ENCODE measurements at regions not wholly inside any gene's neighbourhood (a gene's known extent, or its start where the extent isn't known, plus 50 kb on each side); places are given as distances from the start of the nearest gene placed in this dataset.

- TF ChIP-seq POLR2AphosphoS5 (IDR thresholded peaks at IDR 0.05; ENCODE audit: low read depth) = no peak
- no peak for TF ChIP-seq EZH2phosphoT487 (IDR thresholded peaks at IDR 0.05; ENCODE audit: unreplicated experiment)
- TF ChIP-seq NANOG (IDR thresholded peaks at IDR 0.05; ENCODE audit: borderline replicate concordance) = no peak
- no peak for TF ChIP-seq REST (IDR thresholded peaks at IDR 0.05; ENCODE audit: unreplicated experiment)
- TF ChIP-seq CTCF (conservative IDR thresholded peaks at IDR 0.05; ENCODE audit: low read depth in 2 of 2) = no peak
- TF ChIP-seq EZH2 (IDR thresholded peaks at IDR 0.05; ENCODE audit: low read depth, unreplicated experiment) = no peak
- TF ChIP-seq, protein P1, sequence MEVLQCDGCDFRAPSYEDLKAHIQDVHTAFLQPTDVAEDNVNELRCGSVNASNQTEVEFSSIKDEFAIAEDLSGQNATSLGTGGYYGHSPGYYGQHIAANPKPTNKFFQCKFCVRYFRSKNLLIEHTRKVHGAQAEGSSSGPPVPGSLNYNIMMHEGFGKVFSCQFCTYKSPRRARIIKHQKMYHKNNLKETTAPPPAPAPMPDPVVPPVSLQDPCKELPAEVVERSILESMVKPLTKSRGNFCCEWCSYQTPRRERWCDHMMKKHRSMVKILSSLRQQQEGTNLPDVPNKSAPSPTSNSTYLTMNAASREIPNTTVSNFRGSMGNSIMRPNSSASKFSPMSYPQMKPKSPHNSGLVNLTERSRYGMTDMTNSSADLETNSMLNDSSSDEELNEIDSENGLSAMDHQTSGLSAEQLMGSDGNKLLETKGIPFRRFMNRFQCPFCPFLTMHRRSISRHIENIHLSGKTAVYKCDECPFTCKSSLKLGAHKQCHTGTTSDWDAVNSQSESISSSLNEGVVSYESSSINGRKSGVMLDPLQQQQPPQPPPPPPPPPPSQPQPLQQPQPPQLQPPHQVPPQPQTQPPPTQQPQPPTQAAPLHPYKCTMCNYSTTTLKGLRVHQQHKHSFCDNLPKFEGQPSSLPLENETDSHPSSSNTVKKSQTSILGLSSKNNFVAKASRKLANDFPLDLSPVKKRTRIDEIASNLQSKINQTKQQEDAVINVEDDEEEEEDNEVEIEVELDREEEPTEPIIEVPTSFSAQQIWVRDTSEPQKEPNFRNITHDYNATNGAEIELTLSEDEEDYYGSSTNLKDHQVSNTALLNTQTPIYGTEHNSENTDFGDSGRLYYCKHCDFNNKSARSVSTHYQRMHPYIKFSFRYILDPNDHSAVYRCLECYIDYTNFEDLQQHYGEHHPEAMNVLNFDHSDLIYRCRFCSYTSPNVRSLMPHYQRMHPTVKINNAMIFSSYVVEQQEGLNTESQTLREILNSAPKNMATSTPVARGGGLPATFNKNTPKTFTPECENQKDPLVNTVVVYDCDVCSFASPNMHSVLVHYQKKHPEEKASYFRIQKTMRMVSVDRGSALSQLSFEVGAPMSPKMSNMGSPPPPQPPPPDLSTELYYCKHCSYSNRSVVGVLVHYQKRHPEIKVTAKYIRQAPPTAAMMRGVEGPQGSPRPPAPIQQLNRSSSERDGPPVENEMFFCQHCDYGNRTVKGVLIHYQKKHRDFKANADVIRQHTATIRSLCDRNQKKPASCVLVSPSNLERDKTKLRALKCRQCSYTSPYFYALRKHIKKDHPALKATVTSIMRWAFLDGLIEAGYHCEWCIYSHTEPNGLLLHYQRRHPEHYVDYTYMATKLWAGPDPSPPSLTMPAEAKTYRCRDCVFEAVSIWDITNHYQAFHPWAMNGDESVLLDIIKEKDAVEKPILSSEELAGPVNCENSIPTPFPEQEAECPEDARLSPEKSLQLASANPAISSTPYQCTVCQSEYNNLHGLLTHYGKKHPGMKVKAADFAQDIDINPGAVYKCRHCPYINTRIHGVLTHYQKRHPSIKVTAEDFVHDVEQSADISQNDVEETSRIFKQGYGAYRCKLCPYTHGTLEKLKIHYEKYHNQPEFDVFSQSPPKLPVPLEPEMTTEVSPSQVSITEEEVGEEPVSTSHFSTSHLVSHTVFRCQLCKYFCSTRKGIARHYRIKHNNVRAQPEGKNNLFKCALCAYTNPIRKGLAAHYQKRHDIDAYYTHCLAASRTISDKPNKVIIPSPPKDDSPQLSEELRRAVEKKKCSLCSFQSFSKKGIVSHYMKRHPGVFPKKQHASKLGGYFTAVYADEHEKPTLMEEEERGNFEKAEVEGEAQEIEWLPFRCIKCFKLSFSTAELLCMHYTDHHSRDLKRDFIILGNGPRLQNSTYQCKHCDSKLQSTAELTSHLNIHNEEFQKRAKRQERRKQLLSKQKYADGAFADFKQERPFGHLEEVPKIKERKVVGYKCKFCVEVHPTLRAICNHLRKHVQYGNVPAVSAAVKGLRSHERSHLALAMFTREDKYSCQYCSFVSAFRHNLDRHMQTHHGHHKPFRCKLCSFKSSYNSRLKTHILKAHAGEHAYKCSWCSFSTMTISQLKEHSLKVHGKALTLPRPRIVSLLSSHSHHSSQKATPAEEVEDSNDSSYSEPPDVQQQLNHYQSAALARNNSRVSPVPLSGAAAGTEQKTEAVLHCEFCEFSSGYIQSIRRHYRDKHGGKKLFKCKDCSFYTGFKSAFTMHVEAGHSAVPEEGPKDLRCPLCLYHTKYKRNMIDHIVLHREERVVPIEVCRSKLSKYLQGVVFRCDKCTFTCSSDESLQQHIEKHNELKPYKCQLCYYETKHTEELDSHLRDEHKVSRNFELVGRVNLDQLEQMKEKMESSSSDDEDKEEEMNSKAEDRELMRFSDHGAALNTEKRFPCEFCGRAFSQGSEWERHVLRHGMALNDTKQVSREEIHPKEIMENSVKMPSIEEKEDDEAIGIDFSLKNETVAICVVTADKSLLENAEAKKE (CRISPR knock-in tag; IDR thresholded peaks at IDR 0.05) = no peak
These were observed 434.8 kb upstream of the TMEM132C start for GRCh38 chr12:127832172-127832571.
